LNCaP clone FGC (cell line): ENCODE measurements at regions not wholly inside any gene's neighbourhood (a gene's known extent, or its start where the extent isn't known, plus 50 kb on each side); places are given as distances from the start of the nearest gene placed in this dataset.

ENCODE experiments used
- DNase-seq: peaks from one replicate; pipeline ENCODE4 v3.0.0-alpha.2; 2011; ENCODE audit warnings: low read depth
- H3K4me3 ChIP-seq: 2 replicates; pipeline ENCODE4 v1.5.1; 2011; ENCODE audit warnings: mild to moderate bottlenecking, low read depth, low read length, control low read depth
- CTCF ChIP-seq: IDR thresholded peaks from 2 replicates; pipeline ENCODE4 v1.5.1; 2012; ENCODE audit warnings: mild to moderate bottlenecking; ENCODE audit not compliant: control insufficient read depth, insufficient read depth; ENCODE audit errors: extremely low read depth

- TF ChIP-seq CTCF, result no peak
These were observed 1454.8 kb upstream of the SPRY2 start for GRCh38 chr13:81795710-81796109.

GRCh38 chr13:81791641-81792040, 1450.7 kb upstream of the SPRY2 start:
- DNase-seq, result no peak
- no peak overlapping the region for H3K4me3 ChIP-seq
- TF ChIP-seq CTCF, result no peak

More at GRCh38 chr13:81795710-81796109, 1454.8 kb upstream of the SPRY2 start:
- no peak for DNase-seq
- no peak overlapping the region for H3K4me3 ChIP-seq

- no peak for DNase-seq
- no peak for TF ChIP-seq CTCF
- H3K4me3 ChIP-seq, result no peak overlapping the region
These were observed 1440.5 kb upstream of the SPRY2 start for GRCh38 chr13:81781471-81781870.

GRCh38 chr13:81779876-81780275, 1439.0 kb upstream of the SPRY2 start:
- no peak overlapping the region for H3K4me3 ChIP-seq
- TF ChIP-seq CTCF, result no peak
- DNase-seq, result no peak

- DNase-seq, result no peak
- TF ChIP-seq CTCF, result no peak
- no peak overlapping the region for H3K4me3 ChIP-seq
These were observed 1437.4 kb upstream of the SPRY2 start for GRCh38 chr13:81778350-81778749.

- no peak for DNase-seq
- H3K4me3 ChIP-seq, result no peak overlapping the region
- TF ChIP-seq CTCF, result no peak
These were observed 1432.3 kb upstream of the SPRY2 start for GRCh38 chr13:81773263-81773662.

GRCh38 chr13:81771951-81772350, 1431.0 kb upstream of the SPRY2 start:
- H3K4me3 ChIP-seq, result no peak overlapping the region

More at GRCh38 chr13:81771951-81772350, 1431.0 kb upstream of the SPRY2 start:
- DNase-seq, result no peak
- TF ChIP-seq CTCF, result no peak
